BJ (cell line): ENCODE measurements at regions not wholly inside any gene's neighbourhood (a gene's known extent, or its start where the extent isn't known, plus 50 kb on each side); places are given as distances from the start of the nearest gene placed in this dataset.

Experiments
- CTCF ChIA-PET: fragments of 350-600 bp; formaldehyde crosslinking; extraction: SDS; loops from one replicate; lab custom pipeline; 2021; ENCODE audit warnings: antibody characterized with exemption, inconsistent platforms; lab: Yijun Ruan, JAX
- POLR2A ChIA-PET: fragments of 300-600 bp; sonication (Branson Sonifier 250); formaldehyde crosslinking; extraction: SDS; loops from one replicate; lab custom pipeline; 2021; ENCODE audit warnings: antibody characterized with exemption; lab: Charles Lee
- DNase-seq: peaks from one replicate; pipeline ENCODE4 v3.0.0-alpha.2; 2011; ENCODE audit warnings: low read depth
- H3K27me3 ChIP-seq: 2 replicates; pipeline ENCODE4 v1.6.0; 2011; ENCODE audit warnings: low read length; ENCODE audit not compliant: control insufficient read depth, insufficient read depth
- H3K36me3 ChIP-seq: 2 replicates; pipeline ENCODE4 v1.5.1; 2011; ENCODE audit warnings: low read length; ENCODE audit not compliant: control insufficient read depth, insufficient read depth
- H3K4me3 ChIP-seq: 2 replicates; pipeline ENCODE4 v1.5.1; 2011; ENCODE audit warnings: low read depth, mild to moderate bottlenecking, control low read depth, low read length
- TF ChIP-seq, protein P1 (sequence below): IDR thresholded peaks from 2 replicates; pipeline ENCODE4 v1.5.1; 2011; ENCODE audit warnings: low read depth, mild to moderate bottlenecking, control low read depth, inconsistent platforms, low read length, moderate library complexity; ENCODE audit not compliant: insufficient read depth

DNA sequence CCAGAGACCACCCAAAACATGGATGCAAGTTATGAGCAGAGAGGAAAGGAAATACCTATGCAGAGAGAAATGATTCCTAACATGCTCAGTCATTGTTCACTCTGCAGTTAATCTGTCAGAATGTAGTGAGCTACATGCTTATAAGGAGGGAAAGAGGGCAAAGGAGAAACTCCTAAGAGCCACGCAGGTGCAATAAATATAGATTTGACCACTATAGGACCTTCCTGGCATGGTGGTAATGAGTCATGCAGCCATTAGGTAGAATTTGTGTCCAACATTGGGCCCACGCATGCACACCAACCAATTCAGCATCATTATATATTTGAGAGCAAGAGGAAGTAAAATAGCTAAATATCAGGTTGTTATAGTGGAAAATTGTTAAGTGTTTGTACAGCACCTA lies 699.9 kb downstream of the DSC3 start:
- no peak overlapping the region for H3K4me3 ChIP-seq
- TF ChIP-seq, protein P1, sequence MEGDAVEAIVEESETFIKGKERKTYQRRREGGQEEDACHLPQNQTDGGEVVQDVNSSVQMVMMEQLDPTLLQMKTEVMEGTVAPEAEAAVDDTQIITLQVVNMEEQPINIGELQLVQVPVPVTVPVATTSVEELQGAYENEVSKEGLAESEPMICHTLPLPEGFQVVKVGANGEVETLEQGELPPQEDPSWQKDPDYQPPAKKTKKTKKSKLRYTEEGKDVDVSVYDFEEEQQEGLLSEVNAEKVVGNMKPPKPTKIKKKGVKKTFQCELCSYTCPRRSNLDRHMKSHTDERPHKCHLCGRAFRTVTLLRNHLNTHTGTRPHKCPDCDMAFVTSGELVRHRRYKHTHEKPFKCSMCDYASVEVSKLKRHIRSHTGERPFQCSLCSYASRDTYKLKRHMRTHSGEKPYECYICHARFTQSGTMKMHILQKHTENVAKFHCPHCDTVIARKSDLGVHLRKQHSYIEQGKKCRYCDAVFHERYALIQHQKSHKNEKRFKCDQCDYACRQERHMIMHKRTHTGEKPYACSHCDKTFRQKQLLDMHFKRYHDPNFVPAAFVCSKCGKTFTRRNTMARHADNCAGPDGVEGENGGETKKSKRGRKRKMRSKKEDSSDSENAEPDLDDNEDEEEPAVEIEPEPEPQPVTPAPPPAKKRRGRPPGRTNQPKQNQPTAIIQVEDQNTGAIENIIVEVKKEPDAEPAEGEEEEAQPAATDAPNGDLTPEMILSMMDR, result no peak
- H3K36me3 ChIP-seq, result no peaks in the 10 kb centered on the region
- POLR2A ChIA-PET, result no interaction called here
- CTCF ChIA-PET, result no interaction called here
- no peak for DNase-seq
- no peaks in the 10 kb centered on the region for H3K27me3 ChIP-seq

DNA sequence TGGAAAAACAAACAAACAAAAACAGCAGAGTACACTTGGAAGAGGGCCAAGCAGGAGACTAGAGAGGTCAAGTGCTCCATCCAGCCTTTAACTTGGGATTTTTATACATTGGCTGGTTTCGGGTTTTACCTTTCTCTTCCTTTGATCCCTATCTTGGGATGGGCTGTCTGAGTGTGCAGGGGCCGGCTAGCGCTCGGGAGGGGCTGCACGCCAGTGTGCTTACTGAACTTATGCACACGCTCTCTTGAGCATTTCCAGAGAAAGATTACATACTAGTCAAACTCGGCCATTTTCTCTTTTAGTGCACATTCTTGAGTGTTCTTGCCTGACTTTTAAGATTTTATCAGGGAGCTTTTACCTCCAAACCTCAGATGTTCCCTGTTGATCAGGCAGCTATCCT lies 707.8 kb downstream of the DSC3 start:
- H3K4me3 ChIP-seq, result no peak overlapping the region
- POLR2A ChIA-PET, result no interaction called here
- TF ChIP-seq, protein P1, result no peak
- DNase-seq, result no peak
- CTCF ChIA-PET, result no interaction called here
- no peaks in the 10 kb centered on the region for H3K27me3 ChIP-seq
- H3K36me3 ChIP-seq, result no peaks in the 10 kb centered on the region

DNA sequence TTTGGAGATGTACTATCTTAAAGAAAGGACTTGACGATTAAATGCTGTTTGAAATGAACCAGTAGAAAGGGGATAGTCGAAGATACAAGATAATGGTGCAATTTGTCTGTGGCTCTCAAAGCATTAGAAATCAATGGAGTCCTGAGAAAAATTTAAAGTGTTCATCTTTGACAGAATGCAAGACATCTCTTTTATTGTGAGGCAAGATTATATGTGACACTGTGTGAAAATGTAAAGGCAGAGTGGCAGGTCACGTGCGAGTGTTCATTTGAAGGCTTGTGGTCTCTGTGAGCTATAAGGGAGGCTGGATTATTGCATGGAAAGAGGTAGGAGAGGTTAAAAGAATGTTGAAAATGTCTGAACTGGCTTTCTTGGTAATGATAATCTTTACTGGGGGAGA lies 709.2 kb downstream of the DSC3 start:
- Histone ChIP-seq H3K36me3 (no peaks in the 10 kb centered on the region), H3K27me3 (no peaks in the 10 kb centered on the region), H3K4me3 (no peak overlapping the region)
- no peak for DNase-seq
- ChIA-PET CTCF (no interaction called here), POLR2A (no interaction called here)
- TF ChIP-seq, protein P1, result no peak

DNA sequence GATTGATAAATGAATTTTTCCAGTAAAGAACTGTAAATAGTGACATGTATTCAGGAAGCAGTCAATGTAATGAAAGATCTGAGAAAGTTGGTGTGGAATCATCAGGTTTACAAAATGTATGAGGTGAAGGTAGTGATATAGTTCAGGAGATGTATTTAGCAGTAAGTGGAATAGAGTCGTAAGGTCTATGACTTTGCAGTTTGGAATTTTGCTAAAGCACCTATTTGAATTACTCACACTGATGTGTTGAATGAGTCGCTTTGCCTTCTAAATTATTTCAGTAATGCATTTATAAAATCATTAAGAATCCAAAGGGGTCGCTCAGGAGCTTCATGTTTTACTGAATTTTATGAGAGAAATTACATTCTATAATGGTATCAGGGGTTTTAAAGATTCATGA lies 713.7 kb downstream of the DSC3 start:
- CTCF ChIA-PET, result no interaction called here
- POLR2A ChIA-PET, result no interaction called here
- Histone ChIP-seq H3K36me3 (no peaks in the 10 kb centered on the region), H3K4me3 (no peak overlapping the region), H3K27me3 (no peaks in the 10 kb centered on the region)
- TF ChIP-seq, protein P1, result no peak
- no peak for DNase-seq

DNA sequence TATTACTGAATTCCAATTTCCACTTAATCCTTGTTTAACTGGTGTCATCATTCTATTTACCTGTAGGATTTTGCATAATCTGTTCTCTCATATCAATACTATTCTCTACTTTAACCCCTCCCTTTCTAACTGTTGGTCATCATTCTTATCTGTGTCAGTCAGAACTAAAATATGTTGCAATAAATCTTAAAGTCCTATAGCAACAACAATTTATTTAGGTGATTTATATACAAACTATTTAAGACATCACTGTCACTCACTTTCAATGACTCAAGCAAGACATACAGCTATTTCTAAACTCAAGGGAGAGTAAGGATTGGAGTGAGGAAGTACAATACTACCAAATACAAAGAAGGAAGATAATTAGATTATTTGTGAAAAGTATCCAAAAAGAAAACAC lies 740.4 kb downstream of the DSC3 start:
- H3K36me3 ChIP-seq, result no peaks in the 10 kb centered on the region
- H3K27me3 ChIP-seq, result no peaks in the 10 kb centered on the region
- ChIA-PET POLR2A (no interaction called here), CTCF (no interaction called here)
- no peak for DNase-seq
- no peak overlapping the region for H3K4me3 ChIP-seq
- TF ChIP-seq, protein P1, result no peak
